Calu3 (cell line): ENCODE measurements at regions not wholly inside any gene's neighbourhood (a gene's known extent, or its start where the extent isn't known, plus 50 kb on each side); places are given as distances from the start of the nearest gene placed in this dataset.

Experiments used
- BruUV-seq: library from RNA; stranded (reverse); fragments of 400-500 nt; replicated peaks from 2 replicates; lab custom pipeline; 2021; lab: Mats Ljungman, UMichigan
- CTCF ChIA-PET: fragments of 300-600 bp; sonication (Branson Sonifier 250); formaldehyde crosslinking; loops from one replicate; lab custom pipeline; 2022; ENCODE audit warnings: antibody characterized with exemption; lab: Charles Lee
- DNase-seq: peaks from one replicate; pipeline ENCODE4 v3.0.0; 2022
- H3K27ac Mint-ChIP-seq: one replicate; pipeline ENCODE4 v1.8.0; 2022; ENCODE audit warnings: mixed read lengths; ENCODE audit not compliant: unreplicated experiment
- H3K27me3 Mint-ChIP-seq: one replicate; pipeline ENCODE4 v1.8.0; 2022; ENCODE audit warnings: mixed read lengths; ENCODE audit not compliant: unreplicated experiment
- H3K36me3 Mint-ChIP-seq: one replicate; pipeline ENCODE4 v1.8.0; 2022; ENCODE audit warnings: mild to moderate bottlenecking, moderate library complexity, mixed read lengths; ENCODE audit not compliant: insufficient read depth, unreplicated experiment
- H3K4me1 Mint-ChIP-seq: one replicate; pipeline ENCODE4 v1.8.0; 2022; ENCODE audit warnings: mild to moderate bottlenecking, low read depth, mixed read lengths; ENCODE audit not compliant: unreplicated experiment
- H3K4me3 Mint-ChIP-seq: one replicate; pipeline ENCODE4 v1.8.0; 2022; ENCODE audit warnings: mild to moderate bottlenecking, low read depth, moderate library complexity, mixed read lengths; ENCODE audit not compliant: unreplicated experiment
- H3K9me3 Mint-ChIP-seq: one replicate; pipeline ENCODE4 v1.8.0; 2022; ENCODE audit warnings: low read depth, mixed read lengths; ENCODE audit not compliant: unreplicated experiment
- intact Hi-C: fragments of 100-400 bp; cut with micrococcal nuclease; formaldehyde crosslinking; loops from one replicate; pipeline ENCODE4 v1.10.0; 2022; ENCODE audit not compliant: unreplicated experiment
- TF ChIP-seq, protein P1 (sequence below): fragments of 200-600 bp; IDR thresholded peaks from one replicate; pipeline ENCODE4 v1.8.0; 2022; ENCODE audit warnings: antibody characterized with exemption; ENCODE audit not compliant: unreplicated experiment

GRCh38 chr4:126973201-126973600 is 659.6 kb upstream of the INTU start:
- intact Hi-C loops: no loop called here
- H3K4me1 Mint-ChIP-seq: no peaks in the 10 kb centered on the region
- peaks cover 5% of the 10 kb centered on the region for H3K9me3 Mint-ChIP-seq
- CTCF ChIA-PET: no interaction called here
- no peak for DNase-seq
- H3K36me3 Mint-ChIP-seq: no peaks in the 10 kb centered on the region
- no peak overlapping the region for H3K4me3 Mint-ChIP-seq
- BruUV-seq: no TSS peak
- H3K27ac Mint-ChIP-seq: no peak overlapping the region
- H3K27me3 Mint-ChIP-seq: no peaks in the 10 kb centered on the region
- TF ChIP-seq, protein P1, sequence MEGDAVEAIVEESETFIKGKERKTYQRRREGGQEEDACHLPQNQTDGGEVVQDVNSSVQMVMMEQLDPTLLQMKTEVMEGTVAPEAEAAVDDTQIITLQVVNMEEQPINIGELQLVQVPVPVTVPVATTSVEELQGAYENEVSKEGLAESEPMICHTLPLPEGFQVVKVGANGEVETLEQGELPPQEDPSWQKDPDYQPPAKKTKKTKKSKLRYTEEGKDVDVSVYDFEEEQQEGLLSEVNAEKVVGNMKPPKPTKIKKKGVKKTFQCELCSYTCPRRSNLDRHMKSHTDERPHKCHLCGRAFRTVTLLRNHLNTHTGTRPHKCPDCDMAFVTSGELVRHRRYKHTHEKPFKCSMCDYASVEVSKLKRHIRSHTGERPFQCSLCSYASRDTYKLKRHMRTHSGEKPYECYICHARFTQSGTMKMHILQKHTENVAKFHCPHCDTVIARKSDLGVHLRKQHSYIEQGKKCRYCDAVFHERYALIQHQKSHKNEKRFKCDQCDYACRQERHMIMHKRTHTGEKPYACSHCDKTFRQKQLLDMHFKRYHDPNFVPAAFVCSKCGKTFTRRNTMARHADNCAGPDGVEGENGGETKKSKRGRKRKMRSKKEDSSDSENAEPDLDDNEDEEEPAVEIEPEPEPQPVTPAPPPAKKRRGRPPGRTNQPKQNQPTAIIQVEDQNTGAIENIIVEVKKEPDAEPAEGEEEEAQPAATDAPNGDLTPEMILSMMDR: no peak

- no peaks in the 10 kb centered on the region for H3K4me1 Mint-ChIP-seq
- CTCF ChIA-PET: no interaction called here
- peaks cover 5% of the 10 kb centered on the region for H3K9me3 Mint-ChIP-seq
- no peaks in the 10 kb centered on the region for H3K36me3 Mint-ChIP-seq
- TF ChIP-seq, protein P1: no peak
- intact Hi-C loops: no loop called here
- H3K4me3 Mint-ChIP-seq: no peak overlapping the region
- no peak overlapping the region for H3K27ac Mint-ChIP-seq
- H3K27me3 Mint-ChIP-seq: no peaks in the 10 kb centered on the region
- no TSS peak for BruUV-seq
- no peak for DNase-seq
These were observed 655.7 kb upstream of the INTU start for GRCh38 chr4:126976850-126977632.

DNA sequence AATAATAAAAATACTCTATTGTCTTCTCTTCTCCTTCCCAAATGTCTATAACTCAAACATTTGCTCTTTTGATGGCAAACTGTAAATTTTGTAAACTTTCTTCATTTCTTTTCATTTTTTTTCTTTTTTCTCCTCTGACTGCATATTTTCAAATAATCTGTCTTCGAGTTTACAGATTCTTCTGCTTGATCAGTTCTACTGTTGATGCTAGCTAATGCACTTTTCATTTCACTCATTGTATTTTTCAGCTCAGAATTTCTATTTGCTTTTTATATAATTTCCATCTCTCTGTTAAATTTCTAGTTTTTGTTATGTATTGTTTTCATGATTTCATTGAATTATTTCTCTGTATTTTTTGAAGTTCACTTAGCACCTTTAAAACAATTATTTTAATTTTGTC is 646.8 kb upstream of the INTU start:
- H3K36me3 Mint-ChIP-seq: no peaks in the 10 kb centered on the region
- intact Hi-C loops: no loop called here
- no peak overlapping the region for H3K4me3 Mint-ChIP-seq
- CTCF ChIA-PET: interaction anchor here (0.7 kb wide), 1 partner anchor 1189 kb away, joined by 3 read pairs; no protein-coding TSS in a partner anchor
- H3K9me3 Mint-ChIP-seq: peaks cover 3% of the 10 kb centered on the region
- no peak overlapping the region for H3K27ac Mint-ChIP-seq
- BruUV-seq: no TSS peak
- H3K4me1 Mint-ChIP-seq: no peaks in the 10 kb centered on the region
- TF ChIP-seq, protein P1: no peak
- DNase-seq: no peak
- H3K27me3 Mint-ChIP-seq: no peaks in the 10 kb centered on the region

DNA sequence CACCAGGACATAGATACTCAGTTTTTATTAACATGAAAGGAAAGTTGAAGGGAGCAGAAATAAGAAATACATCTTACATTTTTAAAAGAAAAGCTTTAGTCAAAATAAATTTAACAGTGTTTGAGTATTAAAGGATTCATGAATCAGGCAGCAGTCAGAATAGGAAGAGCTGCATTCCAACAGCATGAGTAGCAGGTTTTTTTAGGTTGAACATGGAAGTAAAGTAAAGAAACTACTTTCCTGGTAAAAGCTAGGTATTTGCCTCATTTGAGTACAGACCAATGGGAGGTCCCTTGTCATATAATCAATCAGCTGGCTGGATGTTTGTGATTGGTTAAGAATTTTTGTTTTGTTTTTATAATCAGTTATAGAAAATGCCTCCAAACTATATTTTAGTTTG is 645.9 kb upstream of the INTU start:
- intact Hi-C loops: no loop called here
- CTCF ChIA-PET: no interaction called here
- DNase-seq: no peak
- TF ChIP-seq, protein P1: no peak
- Mint-ChIP-seq H3K4me3 (no peak overlapping the region), H3K4me1 (no peaks in the 10 kb centered on the region), H3K36me3 (no peaks in the 10 kb centered on the region), H3K27me3 (no peaks in the 10 kb centered on the region), H3K9me3 (peaks cover 3% of the 10 kb centered on the region), H3K27ac (no peak overlapping the region)
- no TSS peak for BruUV-seq
